Fibroblast of lung (primary cell): ENCODE measurements at regions not wholly inside any gene's neighbourhood (a gene's known extent, or its start where the extent isn't known, plus 50 kb on each side); places are given as distances from the start of the nearest gene placed in this dataset.

ENCODE experiments used
- DNase-seq, 2 donors: peaks; one replicate each; pipeline versions ENCODE4 v3.0.0 to v3.0.0-alpha.2; 2010; ENCODE audit warnings: low read depth in 2 of 2
- H2AFZ ChIP-seq: 2 replicates; pipeline ENCODE4 v1.5.1; 2012; ENCODE audit warnings: low read length, control low read depth, inconsistent platforms
- H3K27ac ChIP-seq: 2 replicates; pipeline ENCODE4 v1.5.1; 2011; ENCODE audit warnings: low read length, control low read depth; ENCODE audit not compliant: insufficient read depth
- H3K27me3 ChIP-seq: 2 replicates; pipeline ENCODE4 v1.5.1; 2011; ENCODE audit warnings: mild to moderate bottlenecking, low read length; ENCODE audit not compliant: control insufficient read depth, insufficient read depth
- H3K36me3 ChIP-seq: 2 replicates; pipeline ENCODE4 v1.5.1; 2011; ENCODE audit warnings: low read length; ENCODE audit not compliant: control insufficient read depth, insufficient read depth
- H3K4me1 ChIP-seq: 2 replicates; pipeline ENCODE4 v1.5.1; 2011; ENCODE audit warnings: low read length; ENCODE audit not compliant: control insufficient read depth, insufficient read depth; ENCODE audit errors: extremely low read depth
- H3K4me2 ChIP-seq: 2 replicates; pipeline ENCODE4 v1.5.1; 2011; ENCODE audit warnings: low read length, control low read depth; ENCODE audit not compliant: insufficient read depth; ENCODE audit errors: extremely low read depth
- H3K4me3 ChIP-seq, 4 experiments: fragments of 200-600 bp in 1 of 4; sonication (generic) in 1 of 4; replicated peaks in 1 of 4; 2 replicates each; pipeline ENCODE4 v1.5.1; 2011 to 2016; ENCODE audit warnings: low read length in 4 of 4, low read depth in 3 of 4, mild to moderate bottlenecking in 3 of 4, control low read depth in 2 of 4, inconsistent platforms in 1 of 4, mixed read lengths in 1 of 4; ENCODE audit not compliant: insufficient read depth in 1 of 4; ENCODE audit errors: control extremely low read depth in 1 of 4
- H3K79me2 ChIP-seq: 2 replicates; pipeline ENCODE4 v1.5.1; 2012; ENCODE audit warnings: mild to moderate bottlenecking, low read length, inconsistent platforms; ENCODE audit not compliant: control insufficient read depth, insufficient read depth
- H3K9ac ChIP-seq: 2 replicates; pipeline ENCODE4 v1.5.1; 2011; ENCODE audit warnings: mild to moderate bottlenecking, low read length, control low read depth; ENCODE audit not compliant: insufficient read depth
- H3K9me3 ChIP-seq: 2 replicates; pipeline ENCODE4 v1.5.1; 2012; ENCODE audit warnings: low read depth, low read length; ENCODE audit not compliant: control insufficient read depth, insufficient read depth
- H4K20me1 ChIP-seq: 2 replicates; pipeline ENCODE4 v1.5.1; 2011; ENCODE audit warnings: low read length; ENCODE audit not compliant: control insufficient read depth, insufficient read depth; ENCODE audit errors: extremely low read depth
- EZH2 ChIP-seq: IDR thresholded peaks from 2 replicates; pipeline ENCODE4 v1.5.1; 2012; ENCODE audit warnings: low read length, control low read depth, mild to moderate bottlenecking; ENCODE audit errors: missing control alignments
- TF ChIP-seq, protein P1 (sequence below), 2 donors: IDR thresholded peaks in 1 of 2; conservative IDR thresholded peaks in 1 of 2; 1 replicate in 1 of 2; 2 replicates in 1 of 2; pipeline ENCODE4 v1.5.1; 2011 to 2012; ENCODE audit warnings: low read length in 2 of 2, control low read depth in 1 of 2, inconsistent platforms in 1 of 2, low read depth in 1 of 2, mild to moderate bottlenecking in 1 of 2

DNA sequence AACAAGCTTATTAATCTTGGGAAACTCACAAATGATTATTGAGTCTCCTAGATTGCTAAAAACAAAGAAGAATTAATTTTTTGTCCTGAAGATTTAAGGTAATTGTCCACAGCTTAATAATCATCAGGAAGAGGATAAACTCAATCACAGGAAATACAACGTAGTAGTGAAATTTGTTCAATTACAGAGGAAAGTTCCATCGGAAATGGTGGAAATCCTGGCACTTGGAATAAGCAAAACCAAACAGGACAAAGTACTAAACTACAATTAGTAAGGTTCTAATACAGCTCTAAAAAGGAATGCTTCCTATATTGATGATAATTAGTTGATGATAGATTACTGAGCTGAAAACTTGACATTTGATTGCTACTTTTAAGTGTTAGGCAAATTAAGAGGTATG is 485.4 kb downstream of the USP25 start:
- no peak for DNase-seq
- no peaks in the 10 kb centered on the region for H3K4me1 ChIP-seq
- H3K36me3 ChIP-seq, result no peaks in the 10 kb centered on the region
- H2AFZ ChIP-seq, result no peak overlapping the region
- no peak overlapping the region for H3K4me3 ChIP-seq
- no peaks in the 10 kb centered on the region for H3K79me2 ChIP-seq
- no peaks in the 10 kb centered on the region for H4K20me1 ChIP-seq
- no peak overlapping the region for H3K9ac ChIP-seq
- no peaks in the 10 kb centered on the region for H3K27me3 ChIP-seq
- no peak for TF ChIP-seq EZH2
- TF ChIP-seq, protein P1, sequence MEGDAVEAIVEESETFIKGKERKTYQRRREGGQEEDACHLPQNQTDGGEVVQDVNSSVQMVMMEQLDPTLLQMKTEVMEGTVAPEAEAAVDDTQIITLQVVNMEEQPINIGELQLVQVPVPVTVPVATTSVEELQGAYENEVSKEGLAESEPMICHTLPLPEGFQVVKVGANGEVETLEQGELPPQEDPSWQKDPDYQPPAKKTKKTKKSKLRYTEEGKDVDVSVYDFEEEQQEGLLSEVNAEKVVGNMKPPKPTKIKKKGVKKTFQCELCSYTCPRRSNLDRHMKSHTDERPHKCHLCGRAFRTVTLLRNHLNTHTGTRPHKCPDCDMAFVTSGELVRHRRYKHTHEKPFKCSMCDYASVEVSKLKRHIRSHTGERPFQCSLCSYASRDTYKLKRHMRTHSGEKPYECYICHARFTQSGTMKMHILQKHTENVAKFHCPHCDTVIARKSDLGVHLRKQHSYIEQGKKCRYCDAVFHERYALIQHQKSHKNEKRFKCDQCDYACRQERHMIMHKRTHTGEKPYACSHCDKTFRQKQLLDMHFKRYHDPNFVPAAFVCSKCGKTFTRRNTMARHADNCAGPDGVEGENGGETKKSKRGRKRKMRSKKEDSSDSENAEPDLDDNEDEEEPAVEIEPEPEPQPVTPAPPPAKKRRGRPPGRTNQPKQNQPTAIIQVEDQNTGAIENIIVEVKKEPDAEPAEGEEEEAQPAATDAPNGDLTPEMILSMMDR (conservative IDR thresholded peaks at IDR 0.05 in 1 of 2, IDR thresholded peaks at IDR 0.05 in 1 of 2; ENCODE audit: low read depth in 1 of 2, low read length in 2 of 2), result no peak
- no peak overlapping the region for H3K4me2 ChIP-seq
- no peak overlapping the region for H3K27ac ChIP-seq
- no peaks in the 10 kb centered on the region for H3K9me3 ChIP-seq

DNA sequence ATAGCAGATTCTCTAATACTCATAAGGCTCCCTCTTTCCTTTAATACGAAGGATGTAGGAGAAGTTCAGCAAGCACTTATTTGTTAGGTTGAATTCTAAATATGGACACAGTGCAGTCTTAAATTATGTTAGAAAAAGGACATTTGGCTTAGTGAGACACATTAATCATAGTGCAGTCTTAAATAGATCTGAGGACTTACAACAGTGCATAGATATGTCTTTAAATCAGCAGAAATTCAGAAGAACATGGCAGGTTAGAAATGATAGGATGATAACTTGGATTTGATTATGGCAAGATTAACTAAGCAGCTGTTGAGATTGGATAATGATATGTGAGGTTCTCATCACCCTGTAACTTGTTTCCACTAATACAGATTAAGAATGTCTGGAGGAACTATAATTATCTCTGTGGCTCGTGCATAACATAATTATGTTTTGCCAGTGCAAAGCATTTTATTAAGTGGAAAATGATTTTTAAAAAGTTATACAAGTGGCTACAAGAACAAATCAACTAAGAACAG is 485.9 kb downstream of the USP25 start:
- no peaks in the 10 kb centered on the region for H3K27me3 ChIP-seq
- TF ChIP-seq, protein P1 (conservative IDR thresholded peaks at IDR 0.05 in 1 of 2, IDR thresholded peaks at IDR 0.05 in 1 of 2; ENCODE audit: low read depth in 1 of 2, low read length in 2 of 2), result no peak
- no peak for TF ChIP-seq EZH2
- no peaks in the 10 kb centered on the region for H4K20me1 ChIP-seq
- H3K27ac ChIP-seq, result no peak overlapping the region
- no peak overlapping the region for H3K4me2 ChIP-seq
- H3K79me2 ChIP-seq, result no peaks in the 10 kb centered on the region
- no peaks in the 10 kb centered on the region for H3K4me1 ChIP-seq
- H3K36me3 ChIP-seq, result no peaks in the 10 kb centered on the region
- no peak overlapping the region for H3K4me3 ChIP-seq
- H3K9me3 ChIP-seq, result no peaks in the 10 kb centered on the region
- no peak overlapping the region for H2AFZ ChIP-seq
- DNase-seq, result no peak
- no peak overlapping the region for H3K9ac ChIP-seq

DNA sequence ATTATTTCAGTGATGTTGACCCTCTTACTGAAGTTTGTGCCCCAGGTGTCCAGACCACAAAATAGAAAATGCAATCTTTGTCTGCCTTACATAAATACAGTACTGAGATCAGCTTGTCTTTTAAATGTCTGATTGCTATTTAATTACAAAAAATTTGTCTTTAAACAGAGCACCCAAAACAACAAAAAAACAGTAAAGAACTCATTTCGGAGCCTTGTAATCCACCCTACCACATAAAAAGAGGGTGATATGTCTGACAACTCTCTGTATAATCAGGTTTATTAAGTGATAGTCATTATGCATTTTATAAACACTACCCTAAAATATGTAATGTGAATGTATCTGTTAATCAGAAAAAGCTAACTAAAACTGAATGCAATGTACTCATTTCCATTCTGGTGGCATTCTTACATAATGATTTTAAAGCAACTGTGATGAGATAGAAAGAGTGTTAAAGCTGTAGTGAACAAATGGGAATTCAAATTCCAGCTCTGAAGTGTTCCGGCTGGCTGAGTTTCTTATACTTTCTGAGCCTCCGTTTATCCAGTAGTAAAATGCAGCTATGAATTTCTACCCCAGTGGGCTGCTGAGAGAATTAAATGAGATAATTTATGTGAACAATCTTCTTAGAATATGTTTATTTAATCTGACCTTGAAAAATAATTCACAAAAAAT is 486.6 kb downstream of the USP25 start:
- Histone ChIP-seq H2AFZ (no peak overlapping the region), H3K27me3 (no peaks in the 10 kb centered on the region), H3K4me2 (no peak overlapping the region), H3K4me3 (no peak overlapping the region), H3K79me2 (no peaks in the 10 kb centered on the region), H3K9ac (no peak overlapping the region), H3K36me3 (no peaks in the 10 kb centered on the region), H3K27ac (no peak overlapping the region), H3K9me3 (no peaks in the 10 kb centered on the region), H4K20me1 (no peaks in the 10 kb centered on the region), H3K4me1 (no peaks in the 10 kb centered on the region)
- no peak for DNase-seq
- no peak for TF ChIP-seq EZH2
- TF ChIP-seq, protein P1 (conservative IDR thresholded peaks at IDR 0.05 in 1 of 2, IDR thresholded peaks at IDR 0.05 in 1 of 2; ENCODE audit: low read depth in 1 of 2, low read length in 2 of 2), result no peak
